ENCODE measurements at regions not wholly inside any gene's neighbourhood (a gene's known extent, or its start where the extent isn't known, plus 50 kb on each side); places are given as distances from the start of the nearest gene placed in this dataset.

GRCh38 chr6:55696041-55696440 is 117.0 kb upstream of the HMGCLL1 start:
- no peak for TF ChIP-seq POLR2AphosphoS5 (IDR thresholded peaks at IDR 0.05)
- no peak for TF ChIP-seq POLR2A (IDR thresholded peaks at IDR 0.05)

Measured in suprapubic skin (tissue), 4 donors.